Hepatocyte (in vitro differentiated cells): ENCODE measurements at regions not wholly inside any gene's neighbourhood (a gene's known extent, or its start where the extent isn't known, plus 50 kb on each side); places are given as distances from the start of the nearest gene placed in this dataset.

ENCODE experiments used
- CTCF ChIP-seq: fragments of 200-600 bp; sonication (generic); IDR thresholded peaks from 2 replicates; pipeline ENCODE4 v1.5.1; 2016; ENCODE audit warnings: antibody characterized with exemption, mild to moderate bottlenecking; ENCODE audit not compliant: poor library complexity
- EZH2 ChIP-seq: fragments of 200-600 bp; sonication (generic); IDR thresholded peaks from 2 replicates; pipeline ENCODE4 v1.6.1; 2016; ENCODE audit warnings: antibody characterized with exemption, mild to moderate bottlenecking, borderline replicate concordance

- TF ChIP-seq CTCF (no peak), EZH2 (no peak)
These were observed 1020.0 kb upstream of the ARRDC3 start for GRCh38 chr5:92402956-92403702.
